Caco-2 (cell line): ENCODE measurements at regions not wholly inside any gene's neighbourhood (a gene's known extent, or its start where the extent isn't known, plus 50 kb on each side); places are given as distances from the start of the nearest gene placed in this dataset.

Source experiments
- BruUV-seq: library from RNA; stranded (reverse); fragments of 400-500 nt; replicated peaks from 2 replicates; lab custom pipeline; 2021; lab: Mats Ljungman, UMichigan
- CTCF ChIA-PET: fragments of 300-600 bp; sonication (Branson Sonifier 250); formaldehyde crosslinking; loops from one replicate; lab custom pipeline; 2022; ENCODE audit warnings: antibody characterized with exemption; lab: Charles Lee
- POLR2A ChIA-PET: fragments of 300-600 bp; sonication (Branson Sonifier 250); formaldehyde crosslinking; loops from one replicate; lab custom pipeline; 2022; ENCODE audit warnings: antibody characterized with exemption; lab: Charles Lee
- DNase-seq, 2 experiments: peaks; one replicate each; pipeline versions ENCODE4 v3.0.0 to v3.0.0-alpha.2; 2020 to 2022
- H3K27me3 ChIP-seq: replicated peaks from 2 replicates; pipeline ENCODE4 v1.6.0; 2011; ENCODE audit warnings: low read length; ENCODE audit not compliant: control insufficient read depth, insufficient read depth
- H3K36me3 ChIP-seq: 2 replicates; pipeline ENCODE4 v1.5.1; 2011; ENCODE audit warnings: low read length; ENCODE audit not compliant: control insufficient read depth, insufficient read depth
- H3K4me1 ChIP-seq: fragments of 250-450 bp; sonication (Bioruptor Pico); 2 replicates; pipeline ENCODE4 v1.5.1; 2020; ENCODE audit warnings: mild to moderate bottlenecking
- H3K4me3 ChIP-seq: 2 replicates; pipeline ENCODE4 v1.5.1; 2011; ENCODE audit warnings: low read depth, mild to moderate bottlenecking, control low read depth, low read length
- H3K9me3 ChIP-seq: fragments of 250-450 bp; sonication (Bioruptor Pico); 2 replicates; pipeline ENCODE4 v1.5.1; 2020; ENCODE audit warnings: mild to moderate bottlenecking, moderate library complexity
- H3K27ac Mint-ChIP-seq: one replicate; pipeline ENCODE4 v1.8.0; 2022; ENCODE audit warnings: mixed read lengths; ENCODE audit not compliant: unreplicated experiment
- H3K27me3 Mint-ChIP-seq: one replicate; pipeline ENCODE4 v1.8.0; 2022; ENCODE audit warnings: mixed read lengths; ENCODE audit not compliant: insufficient read depth, unreplicated experiment
- H3K36me3 Mint-ChIP-seq: one replicate; pipeline ENCODE4 v1.8.0; 2022; ENCODE audit warnings: mild to moderate bottlenecking, mixed read lengths; ENCODE audit not compliant: insufficient read depth, unreplicated experiment
- H3K4me1 Mint-ChIP-seq: one replicate; pipeline ENCODE4 v1.8.0; 2022; ENCODE audit warnings: low read depth, mixed read lengths; ENCODE audit not compliant: unreplicated experiment
- H3K4me3 Mint-ChIP-seq: one replicate; pipeline ENCODE4 v1.8.0; 2022; ENCODE audit warnings: mild to moderate bottlenecking, moderate library complexity, mixed read lengths; ENCODE audit not compliant: unreplicated experiment
- H3K9me3 Mint-ChIP-seq: one replicate; pipeline ENCODE4 v1.8.0; 2022; ENCODE audit warnings: mixed read lengths; ENCODE audit not compliant: unreplicated experiment
- CTCF ChIP-seq, 2 experiments: fragments of 200-600 bp in 1 of 2; IDR thresholded peaks; 1 replicate in 1 of 2; 2 replicates in 1 of 2; pipeline versions ENCODE4 v1.5.1 to v1.8.0; 2011 to 2022; ENCODE audit warnings: antibody characterized with exemption in 1 of 2, control low read depth in 1 of 2, inconsistent platforms in 1 of 2, low read depth in 1 of 2, low read length in 1 of 2, mild to moderate bottlenecking in 1 of 2, moderate library complexity in 1 of 2; ENCODE audit not compliant: insufficient read depth in 1 of 2, severe bottlenecking in 1 of 2, unreplicated experiment in 1 of 2
- intact Hi-C: fragments of 100-400 bp; cut with micrococcal nuclease; formaldehyde crosslinking; loops from one replicate; pipeline ENCODE4 v1.10.0; 2022; ENCODE audit not compliant: unreplicated experiment

GRCh38 chr17:45708707-45709290 lies 75.3 kb upstream of the CRHR1 start:
- Mint-ChIP-seq H3K4me3 (no peak overlapping the region), H3K36me3 (no peaks in the 10 kb centered on the region), H3K9me3 (no peaks in the 10 kb centered on the region), H3K27ac (no peak overlapping the region), H3K4me1 (peaks cover 16% of the 10 kb centered on the region), H3K27me3 (peaks cover 6% of the 10 kb centered on the region)
- no peaks in the 10 kb centered on the region for H3K9me3 ChIP-seq
- H3K36me3 ChIP-seq = no peaks in the 10 kb centered on the region
- CTCF ChIA-PET = no interaction called here
- no peak for DNase-seq
- BruUV-seq = no TSS peak
- no peaks in the 10 kb centered on the region for H3K27me3 ChIP-seq
- no peak for TF ChIP-seq CTCF (IDR thresholded peaks at IDR 0.05; ENCODE audit: insufficient read depth in 1 of 2, low read depth in 1 of 2, low read length in 1 of 2, severe bottlenecking in 1 of 2, unreplicated experiment in 1 of 2)
- peaks cover 14% of the 10 kb centered on the region for H3K4me1 ChIP-seq
- intact Hi-C loops = no loop called here
- H3K4me3 ChIP-seq = no peak overlapping the region
- POLR2A ChIA-PET = no interaction called here

- H3K27me3 Mint-ChIP-seq = peaks cover 13% of the 10 kb centered on the region
- no peak overlapping the region for H3K27ac Mint-ChIP-seq
- Histone ChIP-seq H3K4me1 (peaks cover 12% of the 10 kb centered on the region), H3K4me3 (no peak overlapping the region), H3K27me3 (no peaks in the 10 kb centered on the region), H3K9me3 (no peaks in the 10 kb centered on the region), H3K36me3 (no peaks in the 10 kb centered on the region)
- DNase-seq = no peak
- no peak for TF ChIP-seq CTCF (IDR thresholded peaks at IDR 0.05; ENCODE audit: insufficient read depth in 1 of 2, low read depth in 1 of 2, low read length in 1 of 2, severe bottlenecking in 1 of 2, unreplicated experiment in 1 of 2)
- H3K4me3 Mint-ChIP-seq = no peak overlapping the region
- no TSS peak for BruUV-seq
- no peaks in the 10 kb centered on the region for H3K36me3 Mint-ChIP-seq
- peaks cover 9% of the 10 kb centered on the region for H3K4me1 Mint-ChIP-seq
- ChIA-PET CTCF (no interaction called here), POLR2A (no interaction called here)
- intact Hi-C loops = no loop called here
- H3K9me3 Mint-ChIP-seq = no peaks in the 10 kb centered on the region
These were observed 74.3 kb upstream of the CRHR1 start for GRCh38 chr17:45709728-45710288.

- no peaks in the 10 kb centered on the region for H3K9me3 Mint-ChIP-seq
- H3K36me3 Mint-ChIP-seq = no peaks in the 10 kb centered on the region
- H3K27me3 Mint-ChIP-seq = peaks cover 26% of the 10 kb centered on the region
- POLR2A ChIA-PET = no interaction called here
- H3K4me1 Mint-ChIP-seq = no peaks in the 10 kb centered on the region
- TF ChIP-seq CTCF (IDR thresholded peaks at IDR 0.05; ENCODE audit: insufficient read depth in 1 of 2, low read depth in 1 of 2, low read length in 1 of 2, severe bottlenecking in 1 of 2, unreplicated experiment in 1 of 2) = no peak
- H3K9me3 ChIP-seq = no peaks in the 10 kb centered on the region
- no peaks in the 10 kb centered on the region for H3K27me3 ChIP-seq
- BruUV-seq = no TSS peak
- CTCF ChIA-PET = no interaction called here
- DNase-seq = no peak
- no peak overlapping the region for H3K4me3 Mint-ChIP-seq
- no peaks in the 10 kb centered on the region for H3K36me3 ChIP-seq
- 0 out of 2 replicates have a peak, but pooled peaks cover 4% of the 10 kb centered on the region for H3K4me1 ChIP-seq
- intact Hi-C loops = no loop called here
- H3K4me3 ChIP-seq = no peak overlapping the region
- H3K27ac Mint-ChIP-seq = no peak overlapping the region
These were observed 68.3 kb upstream of the CRHR1 start for GRCh38 chr17:45715787-45716186.
